Kidney glomerular epithelial cell (primary cell): ENCODE measurements at regions not wholly inside any gene's neighbourhood (a gene's known extent, or its start where the extent isn't known, plus 50 kb on each side); places are given as distances from the start of the nearest gene placed in this dataset.
"Not testable (repeated sequence)": the region's sequence is repeated elsewhere in the genome, so short reads cannot be mapped to it uniquely, and the experiment has no call there.

ENCODE experiments used
- DNase-seq: peaks from one replicate; lab custom pipeline; 2025; lab: John Stamatoyannopoulos, UW

- DNase-seq = not testable (repeated sequence)
Observed at GRCh38 chr17:30638968-30639367, 161.8 kb downstream of the GOSR1 start.

DNA sequence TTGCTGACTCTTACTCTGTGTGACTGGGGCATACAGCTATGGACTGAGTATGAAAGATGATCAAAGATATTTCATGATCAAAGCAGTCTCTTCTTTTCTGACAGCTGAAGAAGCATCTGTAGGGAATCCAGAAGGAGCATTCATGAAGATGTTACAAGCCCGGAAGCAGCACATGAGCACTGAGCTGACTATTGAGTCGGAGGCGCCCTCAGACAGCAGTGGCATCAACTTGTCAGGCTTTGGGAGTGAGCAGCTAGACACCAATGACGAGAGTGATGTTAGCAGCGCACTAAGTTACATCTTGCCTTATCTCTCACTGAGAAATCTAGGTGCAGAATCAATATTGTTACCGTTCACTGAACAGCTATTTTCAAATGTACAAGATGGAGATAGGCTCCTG is 154.4 kb downstream of the GOSR1 start:
- not testable (repeated sequence) for DNase-seq

- DNase-seq = not testable (repeated sequence)
Observed at GRCh38 chr17:30625380-30625779, 148.2 kb downstream of the GOSR1 start.

DNA sequence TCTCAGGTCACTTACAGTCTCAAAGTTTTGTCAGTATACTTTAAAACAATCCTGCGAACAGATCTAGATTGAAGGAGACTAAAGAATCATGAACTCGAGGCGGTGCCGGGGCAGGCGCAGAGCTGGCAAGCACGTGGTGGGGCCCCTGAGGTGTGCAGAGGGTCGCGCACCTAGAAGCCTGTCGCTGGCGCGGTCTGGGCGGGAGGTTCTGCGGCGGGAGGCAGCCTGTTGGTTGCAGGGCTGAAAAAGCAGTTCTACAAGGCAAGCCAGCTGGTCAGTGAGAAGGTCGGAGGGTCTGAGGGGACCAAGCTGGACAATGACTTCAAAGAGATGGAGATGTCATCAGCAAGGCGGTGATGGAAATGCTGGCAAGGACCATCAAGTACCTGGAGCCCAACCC is 147.0 kb downstream of the GOSR1 start:
- DNase-seq = not testable (repeated sequence)

DNA sequence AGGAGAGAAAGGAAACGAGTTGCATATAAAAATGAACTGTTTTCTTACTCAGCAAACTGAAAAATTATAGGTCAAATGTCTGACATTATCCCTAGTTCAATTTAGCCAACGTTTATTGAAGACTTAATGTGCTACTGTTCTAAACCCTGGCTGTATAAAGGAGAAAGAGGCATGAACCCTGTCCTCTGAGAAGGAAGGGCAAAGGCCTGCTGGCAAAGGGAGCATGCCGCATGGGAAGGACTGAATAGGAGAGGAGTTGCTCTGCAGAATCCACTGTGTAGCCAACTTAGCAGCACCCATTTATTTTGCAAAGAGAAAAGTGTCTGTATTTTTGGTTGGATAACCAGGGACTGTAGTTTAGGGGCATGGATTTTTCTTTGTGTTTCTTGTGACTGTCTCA is 132.5 kb downstream of the GOSR1 start:
- not testable (repeated sequence) for DNase-seq

- DNase-seq = no peak
Observed at GRCh38 chr17:30605523-30605922, 128.3 kb downstream of the GOSR1 start.

DNA sequence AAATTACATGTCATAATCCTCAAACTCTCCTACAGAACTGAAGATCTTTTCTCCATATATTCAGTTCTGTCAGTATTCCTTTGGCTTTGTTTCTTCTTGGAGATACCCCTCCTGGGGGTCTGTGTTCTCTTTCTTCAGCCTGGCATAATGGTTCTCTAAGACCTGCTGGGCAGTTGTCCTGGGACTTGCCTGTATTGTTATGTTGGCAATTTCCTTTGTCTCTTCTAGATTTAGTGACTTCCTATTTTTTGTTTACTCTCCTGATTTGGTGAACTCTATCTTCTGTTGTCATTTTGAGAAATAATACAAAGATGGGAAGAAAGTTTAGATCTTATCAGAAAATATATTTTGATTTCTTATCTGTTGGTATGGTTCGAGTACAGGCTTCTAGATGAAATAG is 127.8 kb downstream of the GOSR1 start:
- DNase-seq = no peak

DNA sequence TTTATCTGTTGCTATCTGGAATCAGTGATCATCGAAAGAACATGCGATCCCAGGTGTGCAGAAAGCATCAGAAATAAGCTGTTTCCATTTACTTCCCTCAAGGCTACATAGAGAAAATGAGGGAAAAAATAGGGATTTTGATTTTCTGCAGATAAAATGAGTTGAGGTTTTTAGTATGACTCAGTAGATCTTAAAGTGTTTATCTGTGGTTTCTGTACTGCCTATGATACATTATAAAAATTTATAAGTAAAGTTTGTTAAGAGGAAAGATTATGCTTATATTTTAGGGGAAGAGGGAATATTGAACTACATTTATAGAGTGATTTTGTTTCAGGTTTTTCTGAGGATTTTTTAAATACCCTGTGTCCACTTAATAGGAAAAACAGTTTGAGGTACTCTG is 125.2 kb downstream of the GOSR1 start:
- DNase-seq = not testable (repeated sequence)

GRCh38 chr17:30601984-30602383 is 124.8 kb downstream of the GOSR1 start:
- DNase-seq = not testable (repeated sequence)

GRCh38 chr17:30600830-30601494 is 123.8 kb downstream of the GOSR1 start:
- DNase-seq = no peak

- peak; percentile 76 for DNase-seq
Observed at GRCh38 chr17:30600060-30600829, 123.0 kb downstream of the GOSR1 start.

- DNase-seq = no peak
Observed at GRCh38 chr17:30599428-30600059, 122.3 kb downstream of the GOSR1 start.

GRCh38 chr17:30597776-30598288 is 120.6 kb downstream of the GOSR1 start:
- no peak for DNase-seq

DNA sequence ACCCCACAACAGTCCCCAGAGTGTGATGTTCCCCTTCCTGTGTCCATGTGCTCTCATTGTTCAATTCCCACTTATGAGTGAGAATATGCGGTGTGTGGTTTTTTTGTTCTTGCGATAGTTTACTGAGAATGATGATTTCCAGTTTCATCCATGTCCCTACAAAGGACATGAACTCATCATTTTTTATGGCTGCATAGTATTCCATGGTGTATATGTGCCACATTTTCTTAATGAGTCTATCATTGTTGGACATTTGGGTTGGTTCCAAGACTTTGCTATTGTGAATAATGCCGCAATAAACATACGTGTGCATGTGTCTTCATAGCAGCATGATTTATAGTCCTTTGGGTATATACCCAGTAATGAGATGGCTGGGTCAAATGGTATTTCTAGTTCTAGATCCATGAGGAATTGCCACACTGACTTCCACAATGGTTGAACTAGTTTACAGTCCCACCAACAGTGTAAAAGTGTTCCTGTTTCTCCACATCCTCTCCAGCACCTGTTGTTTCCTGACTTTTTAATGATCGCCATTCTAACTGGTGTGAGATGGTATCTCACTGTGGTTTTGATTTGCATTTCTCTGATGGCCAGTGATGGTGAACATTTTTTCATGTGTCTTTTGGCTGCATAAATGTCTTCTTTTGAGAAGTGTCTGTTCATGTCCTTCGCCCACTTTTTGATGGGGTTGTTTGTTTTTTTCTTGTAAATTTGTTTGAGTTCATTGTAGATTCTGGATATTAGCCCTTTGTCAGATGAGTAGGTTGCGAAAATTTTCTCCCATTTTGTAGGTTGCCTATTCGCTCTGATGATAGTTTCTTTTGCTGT is 120.0 kb downstream of the GOSR1 start:
- not testable (repeated sequence) for DNase-seq

- DNase-seq = not testable (repeated sequence)
Observed at GRCh38 chr17:30594953-30595371, 117.8 kb downstream of the GOSR1 start.

DNA sequence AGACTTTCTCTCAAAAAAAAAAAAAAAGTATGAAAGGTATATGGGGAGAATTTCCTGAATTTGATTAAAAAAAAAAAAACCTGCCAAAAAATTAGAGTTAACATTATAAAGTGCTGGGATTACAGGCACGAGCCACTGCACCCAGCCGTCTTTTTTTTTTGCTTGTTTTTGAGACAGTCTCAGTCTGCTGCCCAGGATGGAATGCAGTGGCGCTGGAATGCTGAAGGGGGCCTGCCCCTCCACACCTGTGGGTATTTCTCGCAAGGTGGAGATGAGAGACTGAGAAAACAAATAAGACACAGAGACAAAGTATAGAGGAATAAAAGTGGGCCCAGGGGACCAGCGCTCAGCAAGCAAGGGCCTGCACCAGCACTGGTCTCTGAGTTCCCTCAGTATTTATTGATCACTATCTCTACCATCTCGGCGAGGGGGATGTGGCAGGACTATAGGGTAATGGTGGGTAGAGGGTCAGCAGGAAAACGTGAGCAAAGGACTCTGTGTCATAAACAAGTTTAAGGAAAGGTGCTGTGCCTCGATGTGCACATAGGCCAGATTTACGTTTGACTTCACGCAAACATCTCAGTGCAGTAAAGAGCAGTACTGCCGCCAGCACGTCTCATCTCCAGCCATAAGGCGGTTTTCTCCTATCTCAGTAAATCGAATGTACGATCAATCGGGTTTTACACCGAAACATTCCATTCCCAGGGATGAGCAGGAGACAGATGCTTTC is 117.2 kb downstream of the GOSR1 start:
- DNase-seq = no peak

DNA sequence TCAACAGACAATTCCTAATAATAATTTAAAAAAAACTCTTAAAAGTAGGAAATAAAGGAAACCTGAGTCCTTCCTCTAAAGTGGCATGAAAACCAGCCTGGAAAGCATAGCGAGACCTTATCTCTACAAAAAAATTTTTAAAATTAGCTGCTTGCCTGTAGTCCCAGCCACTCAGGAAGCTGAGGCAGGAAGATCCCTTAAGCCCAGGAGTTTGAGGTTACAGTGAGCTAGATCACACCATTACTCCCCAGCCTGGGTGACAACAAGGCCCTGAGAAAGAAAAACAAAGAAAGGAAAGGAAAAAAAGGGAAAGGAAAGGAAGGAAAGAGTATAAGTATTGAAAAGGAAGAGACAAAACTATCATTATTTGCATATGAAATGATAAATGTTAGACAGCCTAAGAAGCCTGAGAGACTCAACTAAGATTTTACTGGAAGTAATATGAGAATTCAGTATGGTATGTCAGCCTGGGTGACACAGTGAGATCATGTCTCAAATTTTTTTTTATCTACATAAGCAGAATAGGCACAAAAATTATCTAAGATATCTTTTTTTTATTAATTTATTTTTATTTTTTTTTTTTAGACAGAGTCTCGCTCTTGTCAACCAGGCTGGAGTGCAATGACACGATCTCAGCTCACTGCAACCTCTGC is 113.0 kb downstream of the GOSR1 start:
- DNase-seq = no peak

- DNase-seq = no peak
Observed at GRCh38 chr17:30589431-30589830, 112.2 kb downstream of the GOSR1 start.

DNA sequence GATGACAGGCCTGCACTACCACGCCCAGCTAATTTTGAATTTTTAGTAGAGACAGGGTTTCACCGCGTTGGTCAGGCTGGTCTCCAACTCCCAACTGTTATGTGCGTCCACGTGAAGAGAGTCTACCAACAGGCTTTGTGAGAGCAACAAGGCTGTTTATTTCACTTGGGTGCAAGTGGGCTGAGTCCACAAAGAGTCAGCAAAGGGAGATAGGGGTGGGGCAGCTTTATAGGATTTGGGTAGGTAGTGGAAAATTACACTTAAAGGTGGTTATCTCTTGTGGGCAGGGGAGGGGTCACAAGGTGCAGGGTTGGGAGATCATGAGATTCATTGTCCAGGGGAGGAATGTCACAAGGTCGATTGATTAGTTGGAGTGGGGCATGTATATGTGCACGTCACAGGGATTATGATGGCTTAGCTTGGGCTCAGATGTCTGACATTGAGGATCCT is 111.6 kb downstream of the GOSR1 start:
- no peak for DNase-seq

GRCh38 chr17:30586818-30587595 is 109.8 kb downstream of the GOSR1 start:
- peak; percentile 32 for DNase-seq
